ENCODE measurements at regions not wholly inside any gene's neighbourhood (a gene's known extent, or its start where the extent isn't known, plus 50 kb on each side); places are given as distances from the start of the nearest gene placed in this dataset.

- no peak overlapping the region for H3K23ac ChIP-seq (ENCODE audit: low read depth, low read length)
- no peak overlapping the region for H2AFZ ChIP-seq (replicated peaks; ENCODE audit: low read length, poor library complexity)
- no peaks in the 10 kb centered on the region for H3K27me3 ChIP-seq (ENCODE audit: control insufficient read depth, insufficient read depth, low read length)
- no peaks in the 10 kb centered on the region for H4K20me1 ChIP-seq (ENCODE audit: insufficient read depth, low read length)
- no peak overlapping the region for H3K4me3 ChIP-seq (ENCODE audit: insufficient read depth, low read depth, low read length)
- H4K8ac ChIP-seq (ENCODE audit: low read depth in 2 of 2, low read length in 2 of 2) = no peak overlapping the region
- no peak overlapping the region for H4K5ac ChIP-seq (ENCODE audit: low read depth, low read length)
- H2BK20ac ChIP-seq (ENCODE audit: low read depth, low read length) = no peak overlapping the region
- intact Hi-C loops (cut with micrococcal nuclease) = no loop called here
- POLR2A ChIA-PET (ENCODE audit: unreplicated experiment) = no interaction called here
- H3K4ac ChIP-seq (ENCODE audit: low read depth, low read length) = no peak overlapping the region
- H3K4me1 ChIP-seq (ENCODE audit: control insufficient read depth, insufficient read depth, low read length) = no peaks in the 10 kb centered on the region
- no peak overlapping the region for H2AK5ac ChIP-seq (ENCODE audit: low read depth, low read length)
- in situ Hi-C loops (cut with MboI; ENCODE audit: low sequenced_read_pairs) = no loop called here
- H3K79me1 ChIP-seq (ENCODE audit: low read depth in 1 of 2, low read length in 2 of 2) = no peaks in the 10 kb centered on the region
- peak; percentile 65 for ATAC-seq (ENCODE audit: low read depth)
- CTCF ChIA-PET = no interaction called here
- WGBS, 2 experiments (ENCODE audit: extremely low coverage in 2 of 2, insufficient read length in 1 of 2) = 0% methylated on average over 1 of the region's 5 CpGs; no CpG with 5 or more reads in 1 of the 2 experiments
- H3K36me3 ChIP-seq (ENCODE audit: control insufficient read depth, insufficient read depth, low read length) = no peaks in the 10 kb centered on the region
- H3K56ac ChIP-seq (ENCODE audit: extremely low read depth, insufficient read depth, low read length) = no peak overlapping the region
- no peak overlapping the region for H2BK15ac ChIP-seq (ENCODE audit: low read depth, low read length)
- no peak overlapping the region for H3K18ac ChIP-seq (ENCODE audit: low read depth, low read length)
- DNase-seq = peak; percentile 83
- no peaks in the 10 kb centered on the region for H3K9me3 ChIP-seq (ENCODE audit: control insufficient read depth, insufficient read depth, low read length)
- H2BK5ac ChIP-seq (ENCODE audit: low read depth, low read length, poor library complexity, severe bottlenecking) = no peak overlapping the region
- H3K27ac ChIP-seq (ENCODE audit: insufficient read depth, low read length) = no peak overlapping the region
- no peak overlapping the region for H3K14ac ChIP-seq (replicated peaks; ENCODE audit: low read depth, low read length)
- no peak overlapping the region for H2BK120ac ChIP-seq (ENCODE audit: low read depth, low read length)
- dilution Hi-C loops (cut with HindIII; ENCODE audit: low sequenced_read_pairs, unreplicated experiment) = no loop called here
- BruUV-seq (replicated peaks) = no TSS peak
- no peak overlapping the region for H3K9ac ChIP-seq (ENCODE audit: low read depth, low read length)
- TF ChIP-seq RCOR1 (IDR thresholded peaks at IDR 0.05; ENCODE audit: insufficient replicate concordance, low read length) (no peak), POLR2A (IDR thresholded peaks at IDR 0.05; ENCODE audit: low read depth, low read length) (no peak), CHD1 (IDR thresholded peaks at IDR 0.05; ENCODE audit: low read depth, low read length) (no peak), CTCF (conservative IDR thresholded peaks at IDR 0.05; ENCODE audit: low read depth, low read length) (no peak), MXI1 (IDR thresholded peaks at IDR 0.05; ENCODE audit: borderline replicate concordance, low read depth, low read length) (no peak), RAD21 (IDR thresholded peaks at IDR 0.05; ENCODE audit: low read length) (no peak), ELK1 (IDR thresholded peaks at IDR 0.05; ENCODE audit: borderline replicate concordance, low read depth, low read length) (no peak), RFX5 (IDR thresholded peaks at IDR 0.05; ENCODE audit: low read depth, low read length) (no peak), USF2 (IDR thresholded peaks at IDR 0.05; ENCODE audit: low read depth, low read length) (no peak), MAZ (IDR thresholded peaks at IDR 0.05; ENCODE audit: borderline replicate concordance, low read depth, low read length) (no peak), BHLHE40 (IDR thresholded peaks at IDR 0.05; ENCODE audit: low read depth, low read length) (peak; percentile 17; the same call in 1 of the 2 replicates), SMC3 (IDR thresholded peaks at IDR 0.05; ENCODE audit: low read depth, low read length) (no peak), CEBPB (IDR thresholded peaks at IDR 0.05; ENCODE audit: low read depth, low read length) (peak; percentile 92), NFE2L2 (IDR thresholded peaks at IDR 0.05; ENCODE audit: low read depth, low read length) (peak; percentile 25; the same call in 1 of the 2 replicates), FOS (IDR thresholded peaks at IDR 0.05; ENCODE audit: low read depth, low read length) (peak; percentile 90), MAFK (IDR thresholded peaks at IDR 0.05; ENCODE audit: low read depth, low read length) (no peak)
- H2AK9ac ChIP-seq (replicated peaks; ENCODE audit: low read depth, low read length, poor library complexity) = no peak overlapping the region
- no peak overlapping the region for H3K4me2 ChIP-seq (ENCODE audit: low read depth, low read length)
- H3K9me1 ChIP-seq (ENCODE audit: insufficient read depth, low read length) = no peaks in the 10 kb centered on the region
- H4K91ac ChIP-seq (ENCODE audit: insufficient read depth, low read depth, low read length) = no peak overlapping the region
Observed at GRCh38 chr5:89556215-89556913, 673.4 kb upstream of the MEF2C start.
